GM12878 (cell line): ENCODE measurements at regions not wholly inside any gene's neighbourhood (a gene's known extent, or its start where the extent isn't known, plus 50 kb on each side); places are given as distances from the start of the nearest gene placed in this dataset.

Experiments used
- ATAC-seq: fragments of 200-7000 bp; cut with Tn5 transposase; 3 replicates; pipeline ENCODE4 v1.9.1; 2020; ENCODE audit warnings: mild to moderate bottlenecking, moderate library complexity
- BruUV-seq: library from RNA; stranded (reverse); fragments of 400-500 nt; replicated peaks from 2 replicates; lab custom pipeline; 2021; lab: Mats Ljungman, UMichigan
- CTCF ChIA-PET: fragments of 300-600 bp; sonication (Branson Sonifier 250); formaldehyde crosslinking; extraction: SDS; loops from one replicate; lab custom pipeline; 2021; ENCODE audit warnings: inconsistent platforms; lab: Yijun Ruan, JAX
- POLR2A ChIA-PET: fragments of 350-600 bp; formaldehyde crosslinking; extraction: SDS; loops from one replicate; lab custom pipeline; 2021; ENCODE audit warnings: inconsistent platforms; lab: Charles Lee
- RAD21 ChIA-PET: fragments of 300-600 bp; sonication (Branson Sonifier 250); formaldehyde crosslinking; loops from one replicate; lab custom pipeline; 2023; ENCODE audit warnings: antibody characterized with exemption; ENCODE audit not compliant: unreplicated experiment; lab: Charles Lee
- SMC1A ChIA-PET: fragments of 300-600 bp; sonication (Branson Sonifier 250); formaldehyde crosslinking; loops from one replicate; lab custom pipeline; 2023; ENCODE audit not compliant: unreplicated experiment, uncharacterized antibody; lab: Charles Lee
- DNase-seq: peaks from one replicate; pipeline ENCODE4 v3.0.0-alpha.2; 2011; ENCODE audit warnings: low read depth, low spot score
- FAIRE-seq: peaks from 3 replicates; lab custom pipeline; 2011; peaks lifted over from hg19 to GRCh38; lab: Jason Lieb, UNC
- H2AFZ ChIP-seq: 2 replicates; pipeline ENCODE4 v1.6.0; 2011; ENCODE audit warnings: low read depth, low read length, control low read depth; ENCODE audit not compliant: control insufficient read depth
- H3K27ac ChIP-seq: 2 replicates; pipeline ENCODE4 v1.5.1; 2011; ENCODE audit warnings: control low read depth; ENCODE audit not compliant: control insufficient read depth, insufficient read depth
- H3K27me3 ChIP-seq, 2 experiments: replicated peaks in 1 of 2; 2 replicates each; pipeline versions ENCODE4 v1.6.0 to v1.6.1; 2011; ENCODE audit warnings: low read length in 1 of 2; ENCODE audit not compliant: control insufficient read depth in 2 of 2, insufficient read depth in 2 of 2
- H3K36me3 ChIP-seq, 2 experiments: 2 replicates each; pipeline ENCODE4 v1.5.1; 2011; ENCODE audit warnings: low read length in 1 of 2; ENCODE audit not compliant: control insufficient read depth in 2 of 2, insufficient read depth in 2 of 2
- H3K4me1 ChIP-seq: 2 replicates; pipeline ENCODE4 v1.6.1; 2011; ENCODE audit warnings: mild to moderate bottlenecking, low read length, moderate library complexity, mixed read lengths; ENCODE audit not compliant: control insufficient read depth, insufficient read depth
- H3K4me2 ChIP-seq: 2 replicates; pipeline ENCODE4 v1.6.0; 2011; ENCODE audit warnings: control low read depth; ENCODE audit not compliant: control insufficient read depth, insufficient read depth
- H3K4me3 ChIP-seq: fragments of 200-600 bp; sonication (generic); 2 replicates; pipeline ENCODE4 v1.5.1; 2016
- H3K79me2 ChIP-seq: 2 replicates; pipeline ENCODE4 v1.6.0; 2011; ENCODE audit warnings: low read length; ENCODE audit not compliant: control insufficient read depth, insufficient read depth
- H3K9ac ChIP-seq: 2 replicates; pipeline ENCODE4 v1.8.0; 2011; ENCODE audit warnings: low read length, control low read depth, mixed read lengths; ENCODE audit not compliant: control insufficient read depth, insufficient read depth
- H3K9me3 ChIP-seq: replicated peaks from 3 replicates; pipeline ENCODE4 v1.5.1; 2011; ENCODE audit warnings: mild to moderate bottlenecking, low read length; ENCODE audit not compliant: control insufficient read depth, insufficient read depth
- H4K20me1 ChIP-seq: 2 replicates; pipeline ENCODE4 v1.6.0; 2011; ENCODE audit not compliant: control insufficient read depth, insufficient read depth
- ASH2L ChIP-seq: fragments of 300-600, 200-600 bp; sonication (generic); IDR thresholded peaks from 2 replicates; pipeline ENCODE4 v1.6.1; 2017; ENCODE audit warnings: low read depth, mild to moderate bottlenecking, borderline replicate concordance
- HSF1 ChIP-seq: fragments of 150-350 bp; IDR thresholded peaks from 2 replicates; pipeline ENCODE4 v1.6.1; 2014; ENCODE audit warnings: mild to moderate bottlenecking, low read depth, low read length
- LARP7 ChIP-seq: fragments of 450-650 bp; IDR thresholded peaks from 2 replicates; pipeline ENCODE4 v1.6.1; 2017; ENCODE audit warnings: mild to moderate bottlenecking
- MTA3 ChIP-seq: IDR thresholded peaks from 2 replicates; pipeline ENCODE4 v1.6.1; 2012; ENCODE audit warnings: low read length, inconsistent platforms, borderline replicate concordance
- NFYB ChIP-seq: IDR thresholded peaks from 2 replicates; pipeline ENCODE4 v1.6.1; 2011; ENCODE audit warnings: low read depth, mild to moderate bottlenecking, low read length, improper control_type of control experiment, moderate library complexity; ENCODE audit not compliant: insufficient read depth
- NRF1 ChIP-seq: conservative IDR thresholded peaks from 2 replicates; pipeline ENCODE4 v1.6.1; 2011; ENCODE audit warnings: mild to moderate bottlenecking, low read depth, low read length, improper control_type of control experiment
- RBBP5 ChIP-seq: fragments of 200-600 bp; sonication (generic); conservative IDR thresholded peaks from 2 replicates; pipeline ENCODE4 v1.6.1; 2016
- RELA ChIP-seq: fragments of 450-650 bp; IDR thresholded peaks from 2 replicates; pipeline ENCODE4 v1.8.0; 2014; ENCODE audit warnings: borderline replicate concordance; ENCODE audit not compliant: partially characterized antibody
- SIN3A ChIP-seq: IDR thresholded peaks from 2 replicates; pipeline ENCODE4 v1.6.1; 2012; ENCODE audit warnings: low read depth, low read length, improper control_type of control experiment
- SP1 ChIP-seq: IDR thresholded peaks from one replicate; pipeline ENCODE4 v1.6.1; 2011; ENCODE audit warnings: low read depth, low read length
- ZNF687 ChIP-seq: fragments of 450-650 bp; IDR thresholded peaks from 2 replicates; pipeline ENCODE4 v1.6.1; 2017; ENCODE audit warnings: mild to moderate bottlenecking, moderate library complexity
- ZSCAN29 ChIP-seq: fragments of 450-650 bp; IDR thresholded peaks from 2 replicates; pipeline ENCODE4 v1.6.1; 2017; ENCODE audit warnings: mild to moderate bottlenecking, moderate library complexity
- WGBS: methylation state at CpG from one replicate; pipeline ENCODE4 v1.1.6; 2016; ENCODE audit warnings: low lambda C conversion rate; ENCODE audit not compliant: insufficient replicate concordance, insufficient coverage; ENCODE audit errors: missing lambda C conversion rate; 5-methylcytosine and 5-hydroxymethylcytosine counted together
- in situ Hi-C: fragments of 300-500 bp; cut with MboI; formaldehyde crosslinking; loops from 9 replicates; pipeline ENCODE4 v1.14.3; 2018; ENCODE audit warnings: mixed read lengths
- intact Hi-C: fragments of 100-400 bp; cut with micrococcal nuclease; formaldehyde crosslinking; loops from one replicate; pipeline ENCODE4 v1.14.2; 2022; ENCODE audit not compliant: unreplicated experiment
- TF ChIP-seq, protein P1 (sequence below): fragments of 450-650 bp; IDR thresholded peaks from 2 replicates; pipeline ENCODE4 v1.6.1; 2016; ENCODE audit warnings: mild to moderate bottlenecking

- TF ChIP-seq ZNF687 = no peak
- TF ChIP-seq NRF1 = no peak
- TF ChIP-seq LARP7 = no peak
- TF ChIP-seq ZSCAN29 = no peak
- TF ChIP-seq SP1 = no peak
These were observed 1575.2 kb upstream of the LRRTM3 start (continued) for GRCh38 chr10:65350611-65351010.

GRCh38 chr10:65355141-65355680 lies 1570.6 kb upstream of the LRRTM3 start:
- no TSS peak for BruUV-seq
- RAD21 ChIA-PET = no interaction called here
- Histone ChIP-seq H4K20me1 (no peaks in the 10 kb centered on the region), H3K79me2 (no peaks in the 10 kb centered on the region), H3K27me3 (no peaks in the 10 kb centered on the region), H3K4me1 (no peaks in the 10 kb centered on the region), H3K9me3 (no peaks in the 10 kb centered on the region), H3K36me3 (no peaks in the 10 kb centered on the region), H2AFZ (no peak overlapping the region), H3K9ac (no peak overlapping the region), H3K27ac (no peak overlapping the region), H3K4me2 (no peak overlapping the region), H3K4me3 (no peak overlapping the region)
- in situ Hi-C loops (no loop called here), intact Hi-C loops (loop anchor here (5.0 to 10.0 kb wide), 2 partner anchors 620 to 827 kb away; no protein-coding TSS in a partner anchor)
- CTCF ChIA-PET = no interaction called here
- SMC1A ChIA-PET = no interaction called here
- WGBS = 19% methylated on average over 2 of the region's 2 CpGs
- POLR2A ChIA-PET = no interaction called here
- no peak for ATAC-seq
- no peak for FAIRE-seq
- no peak for DNase-seq
- TF ChIP-seq NFYB (no peak), MTA3 (no peak), HSF1 (no peak), ASH2L (no peak), SIN3A (no peak), RELA (no peak), RBBP5 (no peak)
- TF ChIP-seq, protein P1, sequence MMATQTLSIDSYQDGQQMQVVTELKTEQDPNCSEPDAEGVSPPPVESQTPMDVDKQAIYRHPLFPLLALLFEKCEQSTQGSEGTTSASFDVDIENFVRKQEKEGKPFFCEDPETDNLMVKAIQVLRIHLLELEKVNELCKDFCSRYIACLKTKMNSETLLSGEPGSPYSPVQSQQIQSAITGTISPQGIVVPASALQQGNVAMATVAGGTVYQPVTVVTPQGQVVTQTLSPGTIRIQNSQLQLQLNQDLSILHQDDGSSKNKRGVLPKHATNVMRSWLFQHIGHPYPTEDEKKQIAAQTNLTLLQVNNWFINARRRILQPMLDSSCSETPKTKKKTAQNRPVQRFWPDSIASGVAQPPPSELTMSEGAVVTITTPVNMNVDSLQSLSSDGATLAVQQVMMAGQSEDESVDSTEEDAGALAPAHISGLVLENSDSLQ = no peak
